ENCODE measurements at regions not wholly inside any gene's neighbourhood (a gene's known extent, or its start where the extent isn't known, plus 50 kb on each side); places are given as distances from the start of the nearest gene placed in this dataset.
A peak's percentile ranks its signal among the peaks of the same experiment; 100 is the strongest.

GRCh38 chr11:121755906-121756305 is 303.1 kb upstream of the SORL1-AS1 start:
- Mint-ChIP-seq H3K9me3 (ENCODE audit: unreplicated experiment) (no peaks in the 10 kb centered on the region), H3K27me3 (ENCODE audit: unreplicated experiment) (peaks cover 3% of the 10 kb centered on the region), H3K36me3 (ENCODE audit: low read depth, unreplicated experiment) (no peaks in the 10 kb centered on the region), H3K4me3 (ENCODE audit: unreplicated experiment) (no peak overlapping the region), H3K27ac (ENCODE audit: unreplicated experiment) (no peak overlapping the region), H3K4me1 (ENCODE audit: unreplicated experiment) (peaks cover 12% of the 10 kb centered on the region)
- DNase-seq (ENCODE audit: low spot score), result no peak
- no peak for TF ChIP-seq CTCF (IDR thresholded peaks at IDR 0.05; ENCODE audit: unreplicated experiment)

- peak overlapping the region; percentile 64 for H3K27ac Mint-ChIP-seq (ENCODE audit: unreplicated experiment)
- DNase-seq (ENCODE audit: low spot score), result no peak
- no peaks in the 10 kb centered on the region for H3K9me3 Mint-ChIP-seq (ENCODE audit: unreplicated experiment)
These were observed 302.4 kb upstream of the SORL1-AS1 start for GRCh38 chr11:121755191-121755590.

GRCh38 chr11:121754598-121754997 is 301.8 kb upstream of the SORL1-AS1 start:
- H3K27ac Mint-ChIP-seq (ENCODE audit: unreplicated experiment), result no peak overlapping the region
- H3K4me3 Mint-ChIP-seq (ENCODE audit: unreplicated experiment), result no peak overlapping the region
- H3K9me3 Mint-ChIP-seq (ENCODE audit: unreplicated experiment), result no peaks in the 10 kb centered on the region
- peaks cover 3% of the 10 kb centered on the region for H3K27me3 Mint-ChIP-seq (ENCODE audit: unreplicated experiment)
- DNase-seq (ENCODE audit: low spot score), result no peak
- H3K36me3 Mint-ChIP-seq (ENCODE audit: low read depth, unreplicated experiment), result no peaks in the 10 kb centered on the region
- peaks cover 12% of the 10 kb centered on the region for H3K4me1 Mint-ChIP-seq (ENCODE audit: unreplicated experiment)
- no peak for TF ChIP-seq CTCF (IDR thresholded peaks at IDR 0.05; ENCODE audit: unreplicated experiment)

More at GRCh38 chr11:121755191-121755590, 302.4 kb upstream of the SORL1-AS1 start:
- Mint-ChIP-seq H3K4me1 (ENCODE audit: unreplicated experiment) (peaks cover 12% of the 10 kb centered on the region), H3K4me3 (ENCODE audit: unreplicated experiment) (no peak overlapping the region), H3K36me3 (ENCODE audit: low read depth, unreplicated experiment) (no peaks in the 10 kb centered on the region), H3K27me3 (ENCODE audit: unreplicated experiment) (peaks cover 3% of the 10 kb centered on the region)
- TF ChIP-seq CTCF (IDR thresholded peaks at IDR 0.05; ENCODE audit: unreplicated experiment), result no peak

GRCh38 chr11:121749691-121750090 is 296.9 kb upstream of the SORL1-AS1 start:
- Mint-ChIP-seq H3K27me3 (ENCODE audit: unreplicated experiment) (no peaks in the 10 kb centered on the region), H3K36me3 (ENCODE audit: low read depth, unreplicated experiment) (no peaks in the 10 kb centered on the region), H3K9me3 (ENCODE audit: unreplicated experiment) (no peaks in the 10 kb centered on the region), H3K4me1 (ENCODE audit: unreplicated experiment) (no peaks in the 10 kb centered on the region), H3K4me3 (ENCODE audit: unreplicated experiment) (no peak overlapping the region), H3K27ac (ENCODE audit: unreplicated experiment) (no peak overlapping the region)
- TF ChIP-seq CTCF (IDR thresholded peaks at IDR 0.05; ENCODE audit: unreplicated experiment), result no peak
- no peak for DNase-seq (ENCODE audit: low spot score)

- no peak for TF ChIP-seq CTCF (IDR thresholded peaks at IDR 0.05; ENCODE audit: unreplicated experiment)
- no peak overlapping the region for H3K4me3 Mint-ChIP-seq (ENCODE audit: unreplicated experiment)
- no peak overlapping the region for H3K27ac Mint-ChIP-seq (ENCODE audit: unreplicated experiment)
- H3K4me1 Mint-ChIP-seq (ENCODE audit: unreplicated experiment), result no peaks in the 10 kb centered on the region
- H3K27me3 Mint-ChIP-seq (ENCODE audit: unreplicated experiment), result no peaks in the 10 kb centered on the region
- no peak for DNase-seq (ENCODE audit: low spot score)
- H3K36me3 Mint-ChIP-seq (ENCODE audit: low read depth, unreplicated experiment), result no peaks in the 10 kb centered on the region
- no peaks in the 10 kb centered on the region for H3K9me3 Mint-ChIP-seq (ENCODE audit: unreplicated experiment)
These were observed 295.3 kb upstream of the SORL1-AS1 start for GRCh38 chr11:121748068-121748467.
